ENCODE measurements at regions not wholly inside any gene's neighbourhood (a gene's known extent, or its start where the extent isn't known, plus 50 kb on each side); places are given as distances from the start of the nearest gene placed in this dataset.

GRCh38 chr13:62578402-62578801 is 1162.8 kb upstream of the PCDH20 start:
- TF ChIP-seq CTCF (IDR thresholded peaks at IDR 0.05 in 4 of 5, conservative IDR thresholded peaks at IDR 0.05 in 1 of 5) (no peak), POLR2A (IDR thresholded peaks at IDR 0.05) (no peak)

All from gastrocnemius medialis (tissue), 4 donors.